Testis (tissue), 2 donors: ENCODE measurements at regions not wholly inside any gene's neighbourhood (a gene's known extent, or its start where the extent isn't known, plus 50 kb on each side); places are given as distances from the start of the nearest gene placed in this dataset.

Experiments used
- POLR2A ChIP-seq: fragments of 450-650 bp; IDR thresholded peaks from one replicate; pipeline ENCODE4 v1.6.1; 2017; ENCODE audit warnings: antibody characterized with exemption, mild to moderate bottlenecking, moderate library complexity
- TF ChIP-seq, protein P1 (sequence below), 3 experiments: fragments of 450-650 bp in 2 of 3; fragments of 200-600 bp in 1 of 3; sonication (generic) in 1 of 3; IDR thresholded peaks; one replicate each; pipeline ENCODE4 v1.5.1; 2016 to 2019; ENCODE audit warnings: antibody characterized with exemption in 3 of 3, mild to moderate bottlenecking in 2 of 3, moderate library complexity in 1 of 3

DNA sequence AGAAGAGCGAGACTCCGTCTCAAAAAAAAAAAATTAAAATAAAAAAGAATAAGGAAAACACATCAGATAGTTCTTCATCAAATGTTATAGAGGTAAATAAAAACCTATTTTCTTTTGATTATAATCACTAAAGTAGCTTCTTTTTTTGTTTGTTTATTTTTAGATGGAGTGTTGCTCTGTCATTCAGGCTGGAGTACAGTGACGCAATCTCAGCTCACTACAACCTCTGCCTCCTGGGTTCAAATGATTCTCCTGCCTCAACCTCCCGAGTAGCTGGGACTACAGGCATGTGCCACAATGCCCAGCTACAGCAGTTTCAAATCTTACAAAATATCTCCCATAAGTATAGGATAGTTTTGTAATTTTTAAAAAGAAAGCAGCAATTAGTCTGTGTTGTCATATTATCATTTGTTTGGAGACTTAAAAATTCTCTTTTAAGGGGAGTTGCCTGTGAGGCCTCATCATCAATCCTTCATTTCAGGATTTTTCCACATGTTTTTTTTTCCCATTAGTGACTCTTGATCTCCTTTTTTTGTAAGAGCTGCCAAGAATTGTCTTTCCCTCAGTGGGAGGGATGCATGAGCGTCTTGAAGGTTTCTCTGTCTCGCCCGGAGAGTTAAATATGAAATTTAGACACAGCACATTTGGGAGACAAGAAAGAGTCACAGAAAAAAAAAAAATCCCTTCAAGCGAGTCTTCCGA is 275.9 kb downstream of the CDCA7 start:
- TF ChIP-seq, protein P1, sequence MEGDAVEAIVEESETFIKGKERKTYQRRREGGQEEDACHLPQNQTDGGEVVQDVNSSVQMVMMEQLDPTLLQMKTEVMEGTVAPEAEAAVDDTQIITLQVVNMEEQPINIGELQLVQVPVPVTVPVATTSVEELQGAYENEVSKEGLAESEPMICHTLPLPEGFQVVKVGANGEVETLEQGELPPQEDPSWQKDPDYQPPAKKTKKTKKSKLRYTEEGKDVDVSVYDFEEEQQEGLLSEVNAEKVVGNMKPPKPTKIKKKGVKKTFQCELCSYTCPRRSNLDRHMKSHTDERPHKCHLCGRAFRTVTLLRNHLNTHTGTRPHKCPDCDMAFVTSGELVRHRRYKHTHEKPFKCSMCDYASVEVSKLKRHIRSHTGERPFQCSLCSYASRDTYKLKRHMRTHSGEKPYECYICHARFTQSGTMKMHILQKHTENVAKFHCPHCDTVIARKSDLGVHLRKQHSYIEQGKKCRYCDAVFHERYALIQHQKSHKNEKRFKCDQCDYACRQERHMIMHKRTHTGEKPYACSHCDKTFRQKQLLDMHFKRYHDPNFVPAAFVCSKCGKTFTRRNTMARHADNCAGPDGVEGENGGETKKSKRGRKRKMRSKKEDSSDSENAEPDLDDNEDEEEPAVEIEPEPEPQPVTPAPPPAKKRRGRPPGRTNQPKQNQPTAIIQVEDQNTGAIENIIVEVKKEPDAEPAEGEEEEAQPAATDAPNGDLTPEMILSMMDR (IDR thresholded peaks at IDR 0.05): no peak
- TF ChIP-seq POLR2A: no peak
